Stimulated activated CD8-positive, alpha-beta memory T cell treated with anti-CD3 and anti-CD28 coated beads, Interleukin-4, amount 100 ng/mL, for 24 hours (primary cell): ENCODE measurements at regions not wholly inside any gene's neighbourhood (a gene's known extent, or its start where the extent isn't known, plus 50 kb on each side); places are given as distances from the start of the nearest gene placed in this dataset.

Source experiments
- DNase-seq: peaks from one replicate; pipeline ENCODE4 v3.0.0-alpha.2; 2020; ENCODE audit warnings: low read depth

- no peak for DNase-seq
Observed at GRCh38 chr6:44011350-44011920, 115.8 kb downstream of the MRPL14 start.

GRCh38 chr6:44010411-44011349, 116.6 kb downstream of the MRPL14 start:
- DNase-seq: no peak

- DNase-seq: no peak
Observed at GRCh38 chr6:44009425-44010321, 117.6 kb downstream of the MRPL14 start.

GRCh38 chr6:44008821-44009370, 118.4 kb downstream of the MRPL14 start:
- no peak for DNase-seq

- DNase-seq: no peak
Observed at GRCh38 chr6:44007818-44008621, 119.2 kb downstream of the MRPL14 start.

- no peak for DNase-seq
Observed at GRCh38 chr6:44006872-44007303, 120.4 kb downstream of the MRPL14 start.

- no peak for DNase-seq
Observed at GRCh38 chr6:44006123-44006871, 121.0 kb downstream of the MRPL14 start.

GRCh38 chr6:44005507-44005903, 121.7 kb downstream of the MRPL14 start:
- DNase-seq: no peak

- no peak for DNase-seq
Observed at GRCh38 chr6:44004625-44005506, 122.4 kb downstream of the MRPL14 start.

GRCh38 chr6:44004136-44004535, 123.1 kb downstream of the MRPL14 start:
- no peak for DNase-seq

GRCh38 chr6:44003345-44004061, 123.7 kb downstream of the MRPL14 start:
- DNase-seq: no peak

- DNase-seq: peak; percentile 55
Observed at GRCh38 chr6:44002593-44003344, 124.5 kb downstream of the MRPL14 start.

GRCh38 chr6:44002067-44002592, 125.1 kb downstream of the MRPL14 start:
- no peak for DNase-seq

GRCh38 chr6:44001318-44002066, 125.8 kb downstream of the MRPL14 start:
- no peak for DNase-seq

GRCh38 chr6:44000164-44000842, 126.9 kb downstream of the MRPL14 start:
- no peak for DNase-seq

GRCh38 chr6:43999628-44000027, 127.6 kb downstream of the MRPL14 start:
- DNase-seq: no peak
